HFFc6 (cell line): ENCODE measurements at regions not wholly inside any gene's neighbourhood (a gene's known extent, or its start where the extent isn't known, plus 50 kb on each side); places are given as distances from the start of the nearest gene placed in this dataset.

Experiments used
- DNase-seq: peaks from one replicate; pipeline ENCODE4 v3.0.0-alpha.2; 2018
- H3K27ac Mint-ChIP-seq: 2 replicates; pipeline ENCODE4 v1.8.0; 2020; ENCODE audit warnings: mild to moderate bottlenecking, mixed read lengths
- H3K27me3 Mint-ChIP-seq: 2 replicates; pipeline ENCODE4 v1.8.0; 2021; ENCODE audit warnings: mild to moderate bottlenecking, moderate library complexity, mixed read lengths; ENCODE audit not compliant: insufficient read depth
- H3K36me3 Mint-ChIP-seq: 2 replicates; pipeline ENCODE4 v1.8.0; 2021; ENCODE audit warnings: low read depth, mixed read lengths
- H3K4me1 Mint-ChIP-seq: 2 replicates; pipeline ENCODE4 v1.8.0; 2020; ENCODE audit warnings: low read depth, mixed read lengths
- H3K4me3 Mint-ChIP-seq: 2 replicates; pipeline ENCODE4 v1.8.0; 2020; ENCODE audit warnings: mild to moderate bottlenecking, moderate library complexity, mixed read lengths
- H3K9me3 Mint-ChIP-seq: 2 replicates; pipeline ENCODE4 v1.8.0; 2020; ENCODE audit warnings: mild to moderate bottlenecking, mixed read lengths
- TF ChIP-seq, protein P1 (sequence below): fragments of 200-600 bp; sonication (generic); IDR thresholded peaks from 2 replicates; pipeline ENCODE4 v1.5.0; 2021; ENCODE audit warnings: antibody characterized with exemption, mild to moderate bottlenecking

DNA sequence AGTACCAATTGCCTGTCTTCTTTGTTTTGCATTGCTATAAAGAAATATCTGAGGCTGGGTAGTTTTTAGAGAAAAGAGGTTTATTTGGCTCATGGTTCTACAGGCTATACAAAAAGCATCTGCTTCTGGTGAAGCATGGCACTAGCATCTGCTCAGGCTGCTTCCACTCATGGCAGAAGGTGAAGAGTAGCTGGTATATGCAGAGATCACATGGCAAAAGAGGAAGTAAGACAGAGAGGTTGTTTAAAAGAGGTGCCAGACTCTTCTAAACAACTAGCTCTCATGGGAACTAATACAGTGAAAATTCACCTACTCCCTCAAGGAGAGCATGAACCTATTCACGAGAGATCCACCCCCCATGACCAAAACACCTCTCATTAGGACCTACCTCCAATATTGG is 56.7 kb upstream of the GUCA2B start:
- TF ChIP-seq, protein P1, sequence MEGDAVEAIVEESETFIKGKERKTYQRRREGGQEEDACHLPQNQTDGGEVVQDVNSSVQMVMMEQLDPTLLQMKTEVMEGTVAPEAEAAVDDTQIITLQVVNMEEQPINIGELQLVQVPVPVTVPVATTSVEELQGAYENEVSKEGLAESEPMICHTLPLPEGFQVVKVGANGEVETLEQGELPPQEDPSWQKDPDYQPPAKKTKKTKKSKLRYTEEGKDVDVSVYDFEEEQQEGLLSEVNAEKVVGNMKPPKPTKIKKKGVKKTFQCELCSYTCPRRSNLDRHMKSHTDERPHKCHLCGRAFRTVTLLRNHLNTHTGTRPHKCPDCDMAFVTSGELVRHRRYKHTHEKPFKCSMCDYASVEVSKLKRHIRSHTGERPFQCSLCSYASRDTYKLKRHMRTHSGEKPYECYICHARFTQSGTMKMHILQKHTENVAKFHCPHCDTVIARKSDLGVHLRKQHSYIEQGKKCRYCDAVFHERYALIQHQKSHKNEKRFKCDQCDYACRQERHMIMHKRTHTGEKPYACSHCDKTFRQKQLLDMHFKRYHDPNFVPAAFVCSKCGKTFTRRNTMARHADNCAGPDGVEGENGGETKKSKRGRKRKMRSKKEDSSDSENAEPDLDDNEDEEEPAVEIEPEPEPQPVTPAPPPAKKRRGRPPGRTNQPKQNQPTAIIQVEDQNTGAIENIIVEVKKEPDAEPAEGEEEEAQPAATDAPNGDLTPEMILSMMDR = no peak
- DNase-seq = no peak
- Mint-ChIP-seq H3K27me3 (peaks cover 8% of the 10 kb centered on the region), H3K4me1 (no peaks in the 10 kb centered on the region), H3K36me3 (no peaks in the 10 kb centered on the region), H3K9me3 (peaks cover 4% of the 10 kb centered on the region; the same call in 1 of the 2 replicates), H3K4me3 (no peak overlapping the region), H3K27ac (no peak overlapping the region)

DNA sequence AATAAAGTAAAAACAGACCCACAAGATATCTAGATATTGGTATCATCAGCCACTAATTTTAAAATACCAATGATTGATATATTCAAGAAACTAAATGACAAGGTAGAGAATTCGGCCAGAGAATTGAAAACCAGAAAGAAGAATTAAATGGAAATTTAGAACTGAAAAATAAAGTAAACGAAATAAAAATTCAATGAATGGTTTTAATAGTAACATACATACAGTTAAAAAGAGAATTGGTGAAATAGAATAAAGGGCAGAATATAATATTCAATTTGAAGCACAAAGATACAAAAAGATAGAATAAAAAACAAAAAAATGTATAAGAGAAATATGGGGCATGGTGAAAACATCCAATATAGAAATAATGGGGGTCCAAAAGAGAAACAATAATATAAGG is 64.0 kb upstream of the GUCA2B start:
- H3K4me1 Mint-ChIP-seq = peaks cover 7% of the 10 kb centered on the region
- TF ChIP-seq, protein P1 = no peak
- no peaks in the 10 kb centered on the region for H3K36me3 Mint-ChIP-seq
- no peak overlapping the region for H3K4me3 Mint-ChIP-seq
- DNase-seq = no peak
- peaks cover 19% of the 10 kb centered on the region for H3K9me3 Mint-ChIP-seq
- no peak overlapping the region for H3K27ac Mint-ChIP-seq
- peaks cover 4% of the 10 kb centered on the region for H3K27me3 Mint-ChIP-seq

DNA sequence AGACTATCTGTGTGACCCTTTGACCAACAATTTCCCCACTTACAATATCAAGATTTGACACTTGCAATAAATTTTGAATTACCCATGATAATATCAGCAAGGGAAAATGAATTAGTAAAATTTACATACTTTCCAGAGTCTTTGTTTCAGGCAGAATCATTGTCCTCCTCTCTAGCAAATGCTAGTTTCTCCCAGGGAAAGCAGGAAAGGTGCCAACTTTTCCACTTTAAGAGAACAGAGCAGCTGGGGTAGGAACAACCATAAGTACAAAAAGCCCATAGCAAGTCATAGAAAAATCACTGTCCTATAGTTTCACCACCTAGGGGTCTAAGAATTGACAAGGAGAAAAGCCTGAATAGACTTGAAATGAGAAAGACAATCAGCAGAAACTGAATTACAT is 67.1 kb upstream of the GUCA2B start:
- TF ChIP-seq, protein P1 = no peak

DNA sequence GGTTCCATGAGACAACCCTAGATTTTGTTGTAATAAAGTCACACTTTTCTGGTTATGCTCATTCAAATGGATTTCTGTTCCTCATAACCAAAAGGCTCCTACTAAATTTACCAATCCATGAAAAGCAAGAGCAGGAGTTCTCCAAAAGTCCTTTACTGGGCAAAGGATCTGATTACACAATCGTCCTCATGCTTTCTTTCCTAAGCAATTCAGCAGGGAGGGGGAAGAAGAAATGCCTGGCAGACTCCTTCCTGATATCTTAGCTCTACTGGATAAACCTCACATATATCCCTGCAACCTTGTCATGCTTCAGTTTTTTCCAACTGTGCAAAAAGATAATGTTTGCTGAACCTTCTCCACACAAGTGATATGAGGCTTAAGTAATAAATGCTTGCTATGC is 67.6 kb upstream of the GUCA2B start:
- Mint-ChIP-seq H3K27me3 (peaks cover 11% of the 10 kb centered on the region), H3K27ac (no peak overlapping the region), H3K4me3 (peak overlapping the region; percentile 66), H3K9me3 (peaks cover 15% of the 10 kb centered on the region), H3K4me1 (peaks cover 7% of the 10 kb centered on the region), H3K36me3 (no peaks in the 10 kb centered on the region)
- no peak for DNase-seq
- TF ChIP-seq, protein P1 = no peak

More for the DNA sequence above, 67.1 kb upstream of the GUCA2B start:
- no peak overlapping the region for H3K27ac Mint-ChIP-seq
- no peak for DNase-seq
- peaks cover 9% of the 10 kb centered on the region for H3K27me3 Mint-ChIP-seq
- H3K9me3 Mint-ChIP-seq = peaks cover 15% of the 10 kb centered on the region
- peaks cover 7% of the 10 kb centered on the region for H3K4me1 Mint-ChIP-seq
- no peaks in the 10 kb centered on the region for H3K36me3 Mint-ChIP-seq
- H3K4me3 Mint-ChIP-seq = no peak overlapping the region

DNA sequence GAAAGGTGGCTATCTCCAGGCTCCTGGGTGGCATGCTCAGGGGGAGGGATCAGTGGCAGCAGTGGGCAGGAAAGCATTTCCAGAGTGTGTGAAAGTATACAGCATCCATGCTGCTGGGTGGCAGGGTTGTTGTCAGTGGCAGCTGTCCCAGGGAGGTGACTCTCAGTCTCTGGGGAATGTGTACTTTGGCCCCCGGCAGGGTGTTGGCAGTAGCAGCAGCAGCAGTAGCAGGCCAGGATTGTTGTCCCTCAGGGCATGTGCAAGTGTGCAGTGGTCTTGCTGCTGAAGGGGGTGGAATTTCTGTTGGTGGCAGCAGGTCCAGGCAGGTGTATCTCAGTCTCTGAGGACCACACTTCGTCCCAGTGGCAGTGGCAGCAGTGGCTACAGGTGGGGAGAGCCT is 71.7 kb upstream of the GUCA2B start:
- H3K36me3 Mint-ChIP-seq = no peaks in the 10 kb centered on the region
- no peaks in the 10 kb centered on the region for H3K9me3 Mint-ChIP-seq
- H3K4me3 Mint-ChIP-seq = no peak overlapping the region
- peaks cover 11% of the 10 kb centered on the region for H3K27me3 Mint-ChIP-seq
- peaks cover 7% of the 10 kb centered on the region for H3K4me1 Mint-ChIP-seq
- TF ChIP-seq, protein P1 = no peak
- DNase-seq = no peak
- H3K27ac Mint-ChIP-seq = no peak overlapping the region

DNA sequence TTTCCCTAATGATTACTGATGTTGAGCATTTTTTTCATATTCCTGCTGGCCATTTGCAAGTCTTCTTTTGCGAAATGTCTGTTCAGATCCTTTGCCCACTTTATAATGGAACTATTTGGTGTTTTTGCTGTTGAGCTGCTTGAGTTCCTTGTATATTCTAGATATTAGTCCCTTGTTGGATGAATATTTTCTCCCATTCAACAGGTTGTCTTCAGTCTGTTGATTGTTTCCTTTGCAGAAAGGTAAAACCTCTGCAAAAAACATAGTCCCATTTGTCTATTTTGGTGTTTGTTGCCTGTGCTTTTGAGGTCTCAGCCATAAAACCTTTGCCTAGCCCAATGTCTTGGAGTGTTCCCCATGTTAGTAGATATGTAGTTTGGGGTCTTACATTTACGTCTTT is 78.0 kb upstream of the GUCA2B start:
- no peak overlapping the region for H3K27ac Mint-ChIP-seq
- H3K9me3 Mint-ChIP-seq = no peaks in the 10 kb centered on the region

More for the DNA sequence above, 78.0 kb upstream of the GUCA2B start:
- Mint-ChIP-seq H3K4me3 (no peak overlapping the region), H3K36me3 (no peaks in the 10 kb centered on the region), H3K27me3 (peaks cover 33% of the 10 kb centered on the region), H3K4me1 (no peaks in the 10 kb centered on the region)
- DNase-seq = no peak
- TF ChIP-seq, protein P1 = no peak
